ENCODE measurements at regions not wholly inside any gene's neighbourhood (a gene's known extent, or its start where the extent isn't known, plus 50 kb on each side); places are given as distances from the start of the nearest gene placed in this dataset.
"Not testable (repeated sequence)": the region's sequence is repeated elsewhere in the genome, so short reads cannot be mapped to it uniquely, and the experiment has no call there.

- no peak for DNase-seq
Measured at GRCh38 chr6:11961923-11962322, 50.2 kb upstream of the HIVEP1 start.

- DNase-seq, result no peak
Measured at GRCh38 chr6:11960909-11961779, 51.0 kb upstream of the HIVEP1 start.

DNA sequence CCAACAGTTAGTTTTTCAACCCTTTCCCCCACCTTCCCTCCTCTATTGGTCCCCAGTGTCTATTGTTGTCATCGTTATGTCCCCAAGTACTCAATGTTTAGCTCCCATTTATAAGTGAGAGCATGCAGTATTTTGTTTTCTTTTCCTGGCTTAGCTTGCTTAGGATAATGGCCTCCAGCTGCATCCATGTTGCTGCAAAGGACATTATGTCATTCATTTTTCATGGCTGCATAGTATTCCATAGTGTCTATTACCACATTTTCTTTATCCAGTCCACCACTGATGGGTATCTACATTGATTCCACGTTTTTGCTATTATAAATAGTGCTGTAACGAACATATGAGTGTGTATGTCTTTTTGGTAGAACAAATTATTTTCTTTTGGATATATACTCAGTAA, 55.3 kb upstream of the HIVEP1 start:
- DNase-seq, result no peak

GRCh38 chr6:11953641-11954040, 58.5 kb upstream of the HIVEP1 start:
- DNase-seq, result no peak

GRCh38 chr6:11952316-11952715, 59.8 kb upstream of the HIVEP1 start:
- DNase-seq, result no peak

- no peak for DNase-seq
Measured at GRCh38 chr6:11951868-11952267, 60.2 kb upstream of the HIVEP1 start.

GRCh38 chr6:11950109-11950508, 62.0 kb upstream of the HIVEP1 start:
- DNase-seq, result no peak

GRCh38 chr6:11947575-11947974, 64.5 kb upstream of the HIVEP1 start:
- DNase-seq, result no peak

- DNase-seq, result no peak
Measured at GRCh38 chr6:11947063-11947462, 65.0 kb upstream of the HIVEP1 start.

- DNase-seq, result no peak
Measured at GRCh38 chr6:11944111-11944510, 68.0 kb upstream of the HIVEP1 start.

GRCh38 chr6:11943060-11943459, 69.1 kb upstream of the HIVEP1 start:
- DNase-seq, result no peak

DNA sequence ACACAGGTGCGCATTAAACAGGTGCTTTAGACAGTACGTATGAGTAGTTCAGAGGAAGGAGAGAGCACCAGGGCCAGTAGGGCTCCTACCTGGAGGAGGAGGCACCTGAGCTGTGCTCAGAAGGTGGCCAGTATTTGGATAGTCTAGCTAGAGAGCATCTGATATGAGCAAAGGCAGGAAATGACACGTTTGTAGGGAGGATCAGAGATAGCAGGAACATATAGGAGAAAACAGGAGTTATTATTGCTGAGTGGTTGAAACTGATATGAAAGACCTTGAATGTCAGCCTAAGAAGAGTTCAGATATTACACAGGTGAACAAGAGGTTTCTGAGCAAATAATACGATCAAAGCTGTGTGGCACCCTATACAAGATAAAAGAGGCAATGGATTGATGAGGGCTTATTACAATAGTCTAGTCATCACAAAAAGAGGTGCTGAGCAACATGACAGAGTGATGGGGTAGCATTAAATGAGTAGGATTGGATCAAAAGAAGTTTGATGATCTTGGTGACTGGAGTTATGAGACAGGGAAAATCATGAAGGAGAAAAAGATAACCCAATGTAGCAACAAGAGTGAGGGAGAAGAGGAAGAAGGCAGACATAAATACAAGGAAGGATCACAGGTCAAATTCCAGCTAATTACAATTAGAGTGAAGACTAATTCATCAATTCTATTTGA, 69.8 kb upstream of the HIVEP1 start:
- no peak for DNase-seq

- not testable (repeated sequence) for DNase-seq
Measured at GRCh38 chr6:11940532-11941166, 71.5 kb upstream of the HIVEP1 start.

- no peak for DNase-seq
Measured at GRCh38 chr6:11938285-11938890, 73.7 kb upstream of the HIVEP1 start.

GRCh38 chr6:11934638-11935037, 77.5 kb upstream of the HIVEP1 start:
- DNase-seq, result no peak

GRCh38 chr6:11932892-11933291, 79.2 kb upstream of the HIVEP1 start:
- not testable (repeated sequence) for DNase-seq

DNA sequence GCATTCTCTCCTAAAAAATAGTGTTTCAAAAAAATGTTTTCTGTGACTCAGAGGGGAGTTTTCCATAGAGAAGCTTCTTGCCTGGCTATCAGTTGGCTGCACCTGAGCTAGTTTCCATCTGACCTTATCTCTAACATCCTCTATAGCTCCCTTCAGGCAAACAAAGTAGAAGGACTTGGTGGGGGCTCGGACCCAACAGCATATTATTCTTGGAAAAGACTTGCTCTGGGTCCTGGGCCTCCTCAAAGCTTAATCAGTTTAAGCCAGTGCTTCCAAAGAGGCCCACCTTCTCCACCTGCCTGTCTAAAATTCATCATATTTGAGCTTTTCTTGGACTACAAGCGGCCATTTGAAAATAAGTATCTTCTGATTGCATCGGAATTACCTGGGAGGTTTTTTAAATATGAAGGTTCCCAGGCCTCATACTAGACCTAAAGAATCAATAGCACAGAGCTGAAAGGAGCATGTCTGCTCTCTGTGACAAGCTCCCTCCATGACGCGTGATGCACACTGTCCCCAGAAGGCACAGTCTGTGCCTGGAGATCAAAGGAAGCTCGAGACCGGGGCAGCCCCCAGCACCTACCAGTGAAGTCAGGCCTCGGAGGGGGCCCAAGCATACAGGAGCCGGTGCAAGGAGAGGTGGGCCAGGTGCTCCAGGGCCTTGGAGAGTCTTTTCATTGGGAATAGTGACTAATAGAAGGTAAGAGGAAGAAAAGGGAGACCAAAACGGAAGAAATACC, 80.6 kb upstream of the HIVEP1 start:
- DNase-seq, result no peak

DNA sequence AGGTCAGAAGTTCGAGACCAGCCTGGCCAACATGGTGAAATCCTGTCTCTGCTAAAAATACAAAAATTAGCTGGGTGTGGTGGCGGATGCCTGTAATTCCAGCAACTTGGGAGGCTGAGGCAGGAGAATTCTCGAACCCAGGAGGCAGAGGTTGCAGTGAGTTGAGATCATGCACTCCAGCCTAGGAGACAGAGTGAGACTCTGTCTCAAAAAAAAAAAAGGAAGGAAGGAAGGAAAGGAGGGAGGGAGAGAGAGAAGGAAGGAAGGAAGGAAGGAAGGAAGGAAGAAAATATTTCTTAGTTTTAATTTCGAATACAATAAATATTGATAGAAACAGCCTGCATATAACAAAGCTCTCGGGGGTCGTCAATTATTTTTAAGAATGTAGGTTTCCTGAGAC, 81.3 kb upstream of the HIVEP1 start:
- not testable (repeated sequence) for DNase-seq

DNA sequence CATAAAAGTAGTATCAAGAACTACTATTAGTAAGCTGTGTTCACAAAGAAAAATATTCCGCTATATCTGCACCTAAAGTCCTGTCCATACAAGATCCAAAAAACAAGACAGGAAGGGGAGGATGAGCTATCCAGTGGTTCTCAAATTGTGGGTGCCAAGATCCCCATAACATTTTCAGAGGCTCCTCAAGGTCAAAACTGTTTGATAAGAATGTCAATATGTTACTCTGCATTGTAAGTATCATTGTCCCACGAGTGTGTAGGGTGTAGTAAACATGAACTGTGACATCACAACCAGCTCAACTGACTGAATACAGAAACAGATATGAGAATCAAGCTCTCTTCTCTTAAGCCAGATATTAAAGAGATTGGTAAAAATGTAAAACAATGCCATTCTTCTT, 81.9 kb upstream of the HIVEP1 start:
- no peak for DNase-seq

GRCh38 chr6:11929241-11929835, 82.8 kb upstream of the HIVEP1 start:
- DNase-seq, result no peak

DNA sequence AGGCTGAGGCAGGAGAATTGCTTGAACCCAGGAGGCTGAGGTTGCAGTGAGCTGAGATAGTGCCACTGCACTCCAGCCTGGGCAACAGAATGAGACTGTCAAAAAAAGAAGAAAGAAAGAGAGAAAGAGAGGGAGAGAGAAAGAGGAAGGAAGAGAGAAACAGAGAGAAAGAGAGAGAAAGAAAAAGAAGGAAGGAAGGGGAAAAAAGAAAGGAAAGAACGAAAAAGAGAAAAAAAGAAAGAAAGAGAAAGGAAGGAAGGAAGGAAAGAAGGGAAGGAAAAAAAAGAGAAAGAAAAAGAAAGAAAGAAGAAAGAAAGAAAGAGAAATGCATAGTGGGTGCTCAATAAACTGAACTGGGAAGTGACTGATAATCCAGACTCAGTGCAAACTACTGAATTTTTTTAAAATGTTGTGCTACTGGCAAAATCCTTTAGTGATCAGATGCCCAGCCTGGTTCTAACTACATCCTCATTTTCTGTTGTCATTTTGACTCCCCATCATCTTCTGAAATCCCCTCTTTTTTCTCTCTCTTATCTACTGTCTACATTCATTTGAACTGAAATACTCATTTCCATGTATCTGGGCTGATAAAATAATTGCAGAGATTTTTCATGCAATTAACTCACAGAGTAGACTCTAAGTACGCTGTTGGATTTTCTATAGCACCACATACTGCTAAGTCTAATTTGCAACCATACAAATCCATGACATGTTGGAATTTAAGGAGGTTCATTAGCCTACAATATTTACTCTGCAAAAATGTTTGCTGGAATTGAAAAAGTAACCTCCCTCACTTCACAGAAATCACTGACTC, 85.3 kb upstream of the HIVEP1 start:
- no peak for DNase-seq
